Midbrain (tissue), 1 donor: ENCODE measurements at regions not wholly inside any gene's neighbourhood (a gene's known extent, or its start where the extent isn't known, plus 50 kb on each side); places are given as distances from the start of the nearest gene placed in this dataset.

ENCODE experiments used
- DNase-seq: peaks from one replicate; lab custom pipeline; 2025; lab: John Stamatoyannopoulos, UW

DNA sequence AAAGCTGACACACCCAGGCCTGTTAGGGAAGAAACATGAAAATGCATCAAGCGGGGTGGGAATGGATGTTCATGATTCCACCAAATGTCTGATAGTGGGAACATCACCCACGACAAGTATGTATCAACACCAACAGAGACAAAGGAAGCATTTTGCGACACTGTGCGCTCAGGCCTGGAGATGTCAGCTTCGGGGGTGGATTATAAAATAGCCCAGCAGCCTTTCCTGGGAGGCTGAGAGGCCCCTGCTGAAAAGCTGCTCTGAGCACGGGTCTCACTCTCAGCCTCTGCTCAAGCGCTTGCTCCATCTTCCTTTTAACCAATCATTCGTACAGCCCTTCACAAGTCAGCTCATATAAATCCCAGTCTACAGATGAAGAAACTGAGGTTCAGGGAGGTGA, 213.5 kb downstream of the BCL11B start:
- DNase-seq, result no peak

DNA sequence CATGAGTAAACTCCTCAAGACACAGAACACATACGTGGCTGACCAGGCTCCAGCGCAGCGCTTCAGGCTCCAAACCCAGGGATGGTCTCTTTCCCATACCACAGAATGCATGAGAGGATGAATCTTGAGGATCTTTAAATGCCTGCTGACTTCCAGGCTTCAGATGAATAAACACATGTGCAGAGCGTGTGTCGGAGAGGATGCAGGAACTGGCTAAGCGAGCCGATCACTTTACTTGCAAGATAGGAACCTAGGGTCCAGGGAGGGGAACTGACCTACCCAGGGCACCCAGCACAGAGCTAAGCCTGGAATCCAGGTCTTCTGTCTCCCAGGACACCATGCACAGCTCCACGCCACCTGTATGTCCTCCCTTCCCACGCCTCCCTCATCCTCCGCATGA, 209.8 kb downstream of the BCL11B start:
- DNase-seq, result no peak

DNA sequence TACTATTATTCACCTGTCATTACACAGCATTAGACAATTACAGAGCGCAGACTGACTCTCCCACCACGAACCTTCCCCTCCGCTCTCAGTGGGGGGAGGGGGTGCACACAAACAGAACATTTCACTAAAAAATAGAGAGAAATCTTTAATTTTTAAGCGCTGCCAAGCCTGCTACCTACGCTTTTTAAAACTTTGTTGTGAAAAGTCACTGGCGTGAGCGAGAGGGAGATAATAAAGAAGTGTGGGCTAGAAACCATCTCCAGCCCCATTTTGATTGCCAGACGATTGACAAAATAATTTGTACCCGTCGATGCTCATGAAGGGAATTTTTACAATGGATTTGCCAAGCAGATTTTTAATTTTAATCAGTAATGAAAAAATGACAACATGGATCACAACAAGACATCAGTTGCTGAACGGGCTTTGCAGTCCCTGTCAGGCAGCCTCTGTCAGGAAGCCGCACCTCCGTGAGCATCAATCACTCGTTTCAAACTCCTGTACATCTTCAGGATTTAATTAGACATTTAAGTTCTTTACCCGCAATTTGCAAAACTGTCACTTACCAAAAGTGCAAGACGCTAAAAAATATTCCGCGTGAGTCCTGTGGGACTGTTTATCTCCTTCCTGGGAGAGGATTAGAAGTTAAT, 209.1 kb downstream of the BCL11B start:
- DNase-seq, result no peak

DNA sequence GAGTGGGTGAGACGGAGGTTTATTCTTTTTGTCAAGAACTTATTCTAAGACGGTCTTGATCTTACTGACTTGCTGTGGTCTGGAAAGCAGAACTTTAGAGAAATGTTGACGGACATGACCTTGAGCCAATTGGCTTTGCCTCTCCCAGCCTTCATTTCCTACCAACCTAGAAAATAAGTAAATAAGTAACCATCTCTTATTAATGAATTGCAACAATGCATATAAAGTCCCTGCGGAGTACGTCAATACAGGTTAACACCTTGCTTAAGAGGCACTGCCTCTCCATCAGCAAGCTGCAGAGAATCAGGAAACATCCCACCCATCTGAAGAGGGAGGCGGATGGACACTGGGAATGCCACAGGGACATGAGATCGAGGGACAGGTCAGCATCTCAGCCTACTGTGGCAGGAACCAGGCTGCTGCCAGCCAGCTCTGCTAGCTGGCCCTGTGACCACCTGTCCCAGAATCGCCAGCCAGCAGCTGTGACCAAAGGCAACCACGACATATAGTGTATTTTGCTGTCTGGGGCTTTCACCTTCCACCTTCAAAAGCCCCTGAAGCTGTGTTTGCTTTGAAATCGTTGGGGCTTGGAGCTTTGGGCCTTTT, 208.3 kb downstream of the BCL11B start:
- no peak for DNase-seq

DNA sequence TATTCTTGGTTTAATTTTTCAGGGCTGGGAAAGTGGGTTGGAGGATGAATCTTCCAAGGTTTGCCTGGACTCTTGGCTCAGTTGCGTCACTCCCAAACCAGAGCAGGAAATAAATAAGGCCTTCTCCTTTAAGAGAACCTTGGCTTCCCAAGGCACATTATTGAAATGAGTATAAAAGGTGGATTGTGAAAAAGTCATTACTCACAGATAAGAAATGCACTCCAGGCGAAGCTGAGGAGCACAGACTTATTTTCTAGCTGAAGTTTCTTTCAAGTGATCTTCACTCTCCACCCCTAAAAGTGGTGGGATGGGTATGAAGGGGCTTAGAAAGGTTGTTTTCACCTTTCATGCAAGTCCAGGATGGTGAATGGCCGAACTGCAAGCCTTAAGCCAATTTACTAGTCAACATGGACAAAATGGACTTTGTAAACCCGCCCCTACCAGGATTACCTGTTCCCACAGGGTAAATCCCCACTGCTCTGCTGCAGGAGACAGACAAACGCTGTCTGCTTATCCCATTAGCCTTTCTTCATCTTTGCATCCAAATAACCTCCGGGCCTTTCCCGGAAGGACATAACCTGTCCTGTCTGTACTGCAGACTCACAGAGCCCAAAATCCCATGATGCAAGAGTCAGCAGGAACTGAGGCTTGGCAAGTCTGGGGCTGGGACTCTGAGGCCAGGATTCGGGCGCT, 207.6 kb downstream of the BCL11B start:
- DNase-seq, result no peak

DNA sequence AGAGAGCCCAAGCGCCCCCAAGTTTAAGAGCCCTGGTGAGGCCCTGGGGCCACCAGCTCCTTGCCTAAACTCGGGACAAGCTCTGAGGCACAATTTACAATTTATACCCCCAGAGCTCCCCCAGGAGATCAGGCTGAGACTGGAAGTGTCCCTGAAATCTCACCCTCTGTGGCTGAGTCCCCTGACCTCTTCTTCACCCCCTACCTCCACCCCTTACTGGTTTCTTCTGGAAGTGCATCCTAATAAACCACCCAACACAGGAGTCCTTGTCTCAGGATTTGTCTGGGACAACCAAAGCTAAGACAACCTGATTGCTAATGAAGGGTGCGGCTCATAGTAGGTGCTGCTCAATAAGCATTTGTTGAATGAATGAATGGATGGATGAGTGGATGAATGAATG, 206.4 kb downstream of the BCL11B start:
- DNase-seq, result no peak

DNA sequence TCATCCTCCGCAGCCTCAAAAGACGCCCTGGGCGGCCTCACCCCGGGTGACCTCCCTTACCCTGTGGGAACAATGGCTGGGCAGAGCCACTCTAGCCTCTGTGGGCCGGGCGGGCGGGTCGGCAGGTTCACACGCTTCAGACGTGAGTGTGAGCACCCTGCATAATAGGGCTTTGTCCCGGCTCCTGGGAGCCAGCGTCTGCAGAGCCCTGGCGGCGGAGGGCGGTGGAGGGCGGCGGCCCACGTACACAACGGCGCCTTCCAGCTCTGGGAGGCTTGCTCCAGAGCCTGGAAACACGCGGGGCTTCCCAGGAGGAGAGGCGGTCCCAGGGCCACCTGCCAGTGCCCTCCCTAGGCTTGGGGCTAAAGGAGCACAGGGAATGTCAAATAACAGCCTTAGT, 205.6 kb downstream of the BCL11B start:
- no peak for DNase-seq

DNA sequence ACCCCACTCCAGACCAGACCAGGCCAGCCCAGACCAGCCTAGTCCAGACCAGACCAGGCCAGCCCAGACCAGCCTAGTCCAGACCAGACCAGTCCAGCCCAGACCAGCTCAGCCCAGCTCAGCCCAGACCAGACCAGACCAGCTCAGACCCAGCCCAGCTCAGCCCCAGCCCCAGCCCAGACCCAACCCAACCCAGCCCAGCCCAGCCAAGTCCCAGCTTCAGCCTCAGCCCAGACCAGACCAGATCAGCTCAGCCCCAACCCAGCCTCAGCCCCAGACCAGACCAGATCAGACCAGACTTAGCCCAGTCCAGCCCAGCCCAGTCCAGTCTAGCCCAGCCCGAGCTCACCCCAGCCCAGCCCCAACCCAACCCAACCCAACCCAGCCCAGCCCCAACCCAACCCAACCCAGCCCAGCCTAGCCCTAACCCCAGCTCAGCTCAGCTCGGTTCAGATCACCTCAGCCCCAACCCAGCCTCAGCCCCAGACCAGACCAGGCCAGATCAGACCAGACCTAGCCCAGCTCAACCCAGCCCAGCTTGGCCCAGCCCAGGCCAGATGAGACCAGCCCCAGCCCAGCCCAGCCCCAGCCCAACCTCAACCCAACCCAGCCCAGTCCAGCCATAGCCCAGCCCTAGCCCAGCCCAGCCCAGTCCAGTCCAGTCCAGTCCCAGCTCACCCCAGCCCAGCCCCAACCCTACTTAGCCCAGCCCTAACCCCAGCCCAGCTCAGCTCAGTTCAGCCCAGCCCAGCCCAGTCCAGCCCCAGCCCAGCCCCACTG, 204.7 kb downstream of the BCL11B start:
- no peak for DNase-seq

DNA sequence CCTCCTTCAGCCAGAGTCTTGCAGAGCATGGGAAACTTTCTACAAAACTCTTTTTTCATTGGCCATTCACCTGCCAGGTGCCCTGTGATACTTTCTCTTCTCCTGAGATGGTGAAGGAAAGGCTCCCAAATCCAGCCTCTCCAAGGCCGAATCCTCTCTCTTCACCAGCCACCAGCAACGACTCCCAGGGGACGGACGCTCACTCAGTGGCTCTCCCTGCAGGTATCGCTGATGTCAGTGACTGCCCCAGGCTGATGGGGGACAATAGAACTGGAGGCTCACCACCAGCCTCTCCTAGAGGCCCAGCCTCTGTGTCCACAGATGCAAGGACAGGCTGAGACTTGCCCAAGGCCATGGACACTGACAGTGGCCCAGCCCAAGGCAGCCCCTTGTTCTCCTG, 204.1 kb downstream of the BCL11B start:
- DNase-seq, result no peak

DNA sequence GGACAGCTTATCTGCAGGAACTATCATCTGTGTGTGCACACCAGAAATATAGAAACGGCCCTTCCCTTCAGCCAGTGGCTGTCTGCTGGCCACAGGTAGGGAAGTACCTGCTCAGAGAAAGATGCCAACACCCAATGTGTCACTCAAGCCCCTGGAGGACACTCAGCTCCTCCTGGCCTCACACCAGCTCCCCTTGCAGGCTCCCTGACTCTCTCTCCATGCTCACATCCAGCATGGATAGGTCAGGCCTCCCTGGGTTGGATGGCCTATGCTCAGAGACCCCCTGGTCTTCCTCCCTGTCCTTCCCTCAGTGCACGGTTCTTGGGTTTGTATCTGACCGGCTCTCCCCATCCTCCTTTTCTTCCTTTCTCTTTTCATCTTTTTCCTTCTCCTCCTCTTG, 202.1 kb downstream of the BCL11B start:
- DNase-seq, result no peak

DNA sequence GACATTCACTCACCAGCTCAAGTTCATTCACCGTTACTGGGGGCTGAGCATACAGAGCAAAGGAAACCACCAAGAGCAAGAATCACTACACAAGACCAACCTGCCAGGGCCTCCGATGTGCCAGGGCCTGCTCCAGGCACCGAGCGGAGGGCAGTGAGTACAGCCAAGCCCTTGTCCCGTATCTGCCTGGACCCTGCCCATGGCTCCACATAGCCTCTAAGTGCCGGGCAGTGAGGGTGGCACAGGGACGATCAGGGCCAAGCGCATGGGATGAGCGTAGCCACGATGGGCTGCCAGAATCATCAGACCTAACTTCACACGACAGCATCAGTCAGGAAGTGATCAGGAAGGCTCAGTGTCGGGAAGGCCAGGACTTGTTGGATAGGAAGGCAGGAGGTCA, 199.6 kb downstream of the BCL11B start:
- no peak for DNase-seq

DNA sequence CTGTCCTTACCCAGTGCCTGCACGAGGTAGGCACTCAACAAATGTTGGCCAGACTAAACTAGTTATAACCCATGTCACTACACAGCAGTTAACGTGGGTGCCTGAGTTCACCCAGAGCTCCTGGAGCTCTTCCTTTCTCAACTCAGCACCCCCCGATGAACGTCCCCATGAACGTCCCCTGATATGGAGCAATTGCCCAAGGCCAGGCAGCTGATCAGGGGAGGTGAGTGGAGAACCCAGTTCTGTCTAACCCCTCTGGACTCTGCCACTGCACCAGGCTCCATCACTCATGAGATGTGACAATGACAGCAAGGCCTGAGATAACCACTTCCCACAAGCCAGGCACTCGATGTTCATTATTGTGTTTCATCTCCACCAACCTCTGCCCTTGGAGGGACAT, 199.0 kb downstream of the BCL11B start:
- no peak for DNase-seq

DNA sequence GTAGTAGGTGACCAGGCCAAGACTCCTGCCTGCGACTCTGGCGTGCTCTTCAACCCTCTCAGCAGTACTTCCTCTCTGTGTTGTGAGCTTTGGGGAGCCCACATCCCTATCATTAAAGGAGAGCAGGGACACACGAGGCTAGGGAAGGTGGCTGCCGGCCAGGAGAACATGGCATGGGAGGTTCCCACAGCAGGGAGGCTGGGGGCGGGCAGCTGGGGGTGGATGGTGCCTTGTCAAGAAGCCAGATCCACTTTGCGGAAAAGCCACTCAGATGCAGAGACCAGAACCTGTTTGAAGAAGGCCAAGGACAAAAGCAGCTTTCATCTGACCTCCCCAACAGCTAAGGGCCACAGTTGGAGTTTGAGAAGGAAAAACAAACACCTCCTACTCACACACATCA, 198.6 kb downstream of the BCL11B start:
- no peak for DNase-seq

DNA sequence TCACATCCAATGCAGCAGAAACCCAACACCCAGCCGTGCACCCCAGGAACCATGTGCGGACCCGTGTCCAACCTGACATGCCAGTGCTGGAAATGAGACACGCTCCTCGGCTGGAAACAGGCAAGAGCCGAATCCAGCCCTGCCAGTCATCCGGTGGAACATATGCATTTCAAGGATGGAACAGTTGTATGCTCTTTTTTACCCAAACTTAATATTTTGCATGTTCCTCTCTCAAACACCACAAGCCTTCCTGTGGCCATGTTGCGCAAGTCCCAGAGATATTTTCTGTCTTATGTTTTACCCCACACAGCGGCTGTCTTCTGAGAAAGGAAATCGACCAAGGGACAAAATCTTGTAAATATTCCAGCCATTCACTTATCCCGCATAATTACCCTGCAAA, 196.9 kb downstream of the BCL11B start:
- DNase-seq, result no peak

DNA sequence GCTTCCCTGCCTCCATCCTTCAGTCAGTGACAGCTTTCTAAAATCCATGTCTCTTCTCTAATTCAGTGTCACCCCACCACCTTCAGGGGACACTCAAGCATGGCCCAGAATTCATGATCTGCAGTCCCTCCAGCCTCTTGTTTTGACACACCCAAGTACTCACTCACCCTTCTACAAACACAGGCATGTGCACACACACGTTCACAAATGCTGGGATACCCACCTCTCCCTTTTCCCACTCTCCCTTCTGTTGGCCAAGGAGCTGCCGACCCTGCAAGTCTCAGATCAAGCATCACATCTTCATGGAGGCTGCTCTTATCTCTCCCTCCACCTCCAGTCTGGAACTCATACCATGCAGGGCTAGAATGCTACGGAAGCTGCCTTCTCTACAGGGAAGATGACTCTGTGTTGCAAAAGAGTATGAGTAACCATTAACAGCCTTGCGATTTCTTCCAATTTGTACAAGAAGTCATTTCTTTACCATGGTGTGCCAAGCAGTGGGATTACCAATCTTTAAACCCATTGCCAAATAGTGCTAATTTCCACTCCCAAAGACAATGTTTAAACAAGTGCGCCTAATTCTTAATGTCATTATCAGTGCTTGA, 196.1 kb downstream of the BCL11B start:
- DNase-seq, result no peak

DNA sequence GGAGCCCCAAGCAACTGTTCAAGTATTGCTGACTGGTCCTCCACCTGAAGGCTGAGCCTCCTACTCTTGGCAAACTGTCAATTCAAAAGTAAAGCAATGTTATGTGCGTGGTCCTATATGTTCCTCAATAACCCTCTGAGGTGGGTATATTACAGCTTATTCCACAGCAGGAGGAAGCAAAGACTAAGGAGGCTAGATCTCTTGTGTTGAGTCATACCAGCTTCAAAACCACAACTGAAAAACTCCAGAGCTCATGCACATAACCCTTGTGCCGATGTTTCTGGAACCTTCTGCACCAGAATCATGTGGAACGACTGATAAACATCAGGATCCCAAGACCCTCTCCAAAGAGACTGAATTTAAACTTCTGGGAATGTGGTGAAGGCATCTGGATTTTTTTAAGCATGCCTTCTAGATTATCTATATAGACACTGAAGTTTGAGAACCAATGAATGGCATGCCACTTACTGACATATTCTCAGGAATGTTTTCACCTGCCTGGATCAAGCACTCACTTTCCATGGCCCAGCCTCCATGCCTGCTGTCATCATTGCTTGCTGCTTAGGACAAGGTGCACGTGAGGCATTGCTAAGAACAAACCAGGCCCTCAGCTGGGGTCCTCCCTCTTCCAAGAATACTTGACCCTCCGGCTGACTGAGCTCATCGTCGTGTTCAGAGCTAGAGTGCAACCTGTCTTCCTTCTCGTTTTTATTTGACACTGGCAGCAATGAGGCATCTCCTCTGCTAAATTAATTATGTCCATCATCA, 194.7 kb downstream of the BCL11B start:
- no peak for DNase-seq

DNA sequence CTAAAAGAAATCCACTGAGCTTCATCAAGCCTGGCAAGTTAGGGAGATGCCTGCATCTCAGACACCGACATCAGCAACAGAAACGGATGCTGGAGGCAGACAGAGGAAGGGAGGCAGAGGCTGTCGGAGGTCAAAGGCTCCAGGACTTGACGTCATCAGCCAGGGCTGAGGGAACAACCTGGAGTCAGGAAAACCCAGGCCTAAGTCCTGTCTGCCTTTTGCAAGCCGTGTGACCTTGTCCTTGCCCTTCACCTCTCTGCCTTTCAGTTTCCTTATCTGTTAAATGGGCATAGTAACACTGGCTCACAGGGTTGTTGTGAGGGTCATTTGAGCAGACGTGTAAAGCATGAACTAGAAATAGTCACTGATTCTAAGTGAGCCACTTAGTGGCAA, 194.2 kb downstream of the BCL11B start:
- DNase-seq, result no peak

DNA sequence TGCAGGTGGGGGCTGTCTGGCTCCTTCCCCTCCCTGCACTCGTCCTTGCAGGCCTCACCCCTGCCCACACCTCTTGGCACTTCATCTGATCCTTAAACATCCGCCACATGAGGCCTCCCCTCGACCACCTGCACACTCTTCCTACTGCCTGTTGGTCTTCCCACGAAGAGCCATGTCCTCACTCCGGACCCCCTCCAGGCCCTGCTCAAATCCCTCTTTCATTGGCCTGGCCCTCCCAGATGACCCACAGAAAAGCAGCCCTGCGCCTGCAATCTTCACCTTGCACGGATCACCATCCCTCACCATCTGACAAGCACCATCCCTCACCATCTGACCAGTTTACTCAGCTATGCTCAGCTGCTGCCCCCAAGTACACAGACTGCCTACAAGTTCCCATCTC, 193.6 kb downstream of the BCL11B start:
- no peak for DNase-seq

DNA sequence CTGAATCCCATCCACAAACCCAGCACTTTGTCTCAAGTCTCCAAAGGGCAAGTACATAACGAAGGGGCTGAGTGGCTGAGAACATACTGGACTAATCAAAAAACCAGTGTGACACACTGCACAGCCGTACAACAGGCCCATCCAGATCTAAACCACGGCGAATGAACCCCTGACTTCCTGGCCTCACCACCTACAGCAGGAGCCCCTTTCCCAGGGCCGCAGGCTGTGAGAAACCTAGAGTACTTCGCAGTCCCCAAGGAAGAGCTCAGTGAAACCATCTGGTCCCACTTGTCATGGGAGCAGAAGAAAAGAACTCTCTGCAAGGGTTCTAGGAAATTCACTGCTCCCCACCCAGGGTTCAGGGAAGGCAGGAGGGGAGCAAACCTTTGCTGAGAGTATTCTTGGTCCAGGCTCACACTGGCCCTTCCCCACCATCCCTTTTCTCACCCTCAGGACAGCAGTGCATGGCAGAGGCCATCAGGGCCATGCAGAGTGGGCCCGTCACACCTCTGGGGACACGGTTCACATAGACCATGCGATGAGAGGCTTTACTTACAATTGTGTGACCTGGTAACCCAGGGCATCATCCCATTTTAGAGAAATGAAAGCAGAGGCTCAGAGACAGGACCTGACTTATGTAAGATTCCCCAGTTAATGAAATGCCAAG, 192.8 kb downstream of the BCL11B start:
- DNase-seq, result no peak

DNA sequence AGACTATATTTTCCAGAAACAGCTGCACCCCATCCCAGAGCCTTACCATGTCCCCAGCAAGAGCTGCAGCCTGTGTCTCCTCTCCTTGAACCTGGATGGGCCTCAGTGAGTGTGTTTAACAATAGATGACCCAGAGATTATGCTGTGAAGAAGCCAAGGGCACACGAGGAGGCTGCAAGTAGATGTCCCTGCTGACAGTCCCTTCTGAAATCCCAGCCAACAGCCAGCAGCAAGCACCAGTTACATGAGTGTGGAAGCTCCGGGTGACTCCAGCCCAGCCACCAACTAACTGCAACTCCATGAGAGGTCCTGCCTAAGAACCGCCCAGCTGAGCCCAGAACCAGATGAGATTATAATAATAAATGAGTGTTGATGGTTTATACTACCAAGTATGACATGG, 191.7 kb downstream of the BCL11B start:
- no peak for DNase-seq

DNA sequence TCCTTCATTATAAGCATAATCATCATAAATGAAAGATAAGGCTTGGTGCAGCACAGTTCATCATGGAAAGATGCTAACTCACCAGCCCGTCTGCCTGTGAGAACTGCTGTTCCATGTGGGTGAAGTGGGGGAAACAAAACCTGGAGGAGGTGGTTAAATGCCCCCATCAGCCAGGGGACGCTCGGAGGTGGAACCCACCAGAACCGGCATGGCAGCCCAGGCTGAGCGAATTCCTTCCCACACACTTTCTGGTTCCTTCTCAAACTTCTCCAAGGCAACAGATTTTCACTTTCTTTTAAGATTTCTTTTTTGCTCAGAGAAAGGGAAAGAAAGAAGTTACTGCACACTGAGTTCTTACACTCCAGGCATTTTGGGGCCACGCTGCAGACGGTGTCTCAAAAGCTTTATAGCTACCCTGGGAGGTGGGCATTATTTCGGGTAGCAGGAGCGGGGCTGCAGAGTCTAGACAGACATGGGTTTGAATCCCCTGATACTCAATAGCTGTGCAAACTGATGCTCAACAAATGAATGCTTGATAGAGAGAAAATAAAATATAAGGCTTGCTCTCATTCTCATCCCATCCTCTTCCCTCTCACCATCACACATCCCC, 190.7 kb downstream of the BCL11B start:
- no peak for DNase-seq
